ENCODE measurements at regions not wholly inside any gene's neighbourhood (a gene's known extent, or its start where the extent isn't known, plus 50 kb on each side); places are given as distances from the start of the nearest gene placed in this dataset.
A peak's percentile ranks its signal among the peaks of the same experiment; 100 is the strongest.

GRCh38 chrX:30504309-30504708 lies 73.3 kb downstream of the TASL start:
- DNase-seq (ENCODE audit: low read depth in 2 of 2) = peak; percentile 26 to 29

GRCh38 chrX:30495468-30495867 lies 82.1 kb downstream of the TASL start:
- no peak for DNase-seq (ENCODE audit: low read depth in 2 of 2)

DNA sequence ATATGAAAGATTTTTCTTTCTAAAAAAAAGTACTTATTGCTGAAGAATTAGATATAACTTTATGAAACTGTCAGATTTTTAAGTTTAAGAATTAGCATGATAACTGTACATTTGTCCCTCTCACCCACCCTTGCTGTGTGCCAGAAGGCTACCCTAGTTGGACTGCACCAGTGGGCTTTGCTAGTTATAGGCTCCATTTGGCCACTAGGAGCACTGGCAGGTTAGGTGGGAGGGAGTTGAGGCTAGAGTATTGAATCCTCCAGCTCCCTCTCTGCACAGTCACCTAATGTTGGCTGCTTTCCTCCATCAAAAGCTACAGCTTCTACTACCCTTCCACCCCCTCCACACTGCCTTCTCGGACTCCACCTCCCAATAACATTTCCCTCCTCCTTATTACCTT lies 84.2 kb downstream of the TASL start:
- DNase-seq (ENCODE audit: low read depth in 2 of 2) = no peak

DNA sequence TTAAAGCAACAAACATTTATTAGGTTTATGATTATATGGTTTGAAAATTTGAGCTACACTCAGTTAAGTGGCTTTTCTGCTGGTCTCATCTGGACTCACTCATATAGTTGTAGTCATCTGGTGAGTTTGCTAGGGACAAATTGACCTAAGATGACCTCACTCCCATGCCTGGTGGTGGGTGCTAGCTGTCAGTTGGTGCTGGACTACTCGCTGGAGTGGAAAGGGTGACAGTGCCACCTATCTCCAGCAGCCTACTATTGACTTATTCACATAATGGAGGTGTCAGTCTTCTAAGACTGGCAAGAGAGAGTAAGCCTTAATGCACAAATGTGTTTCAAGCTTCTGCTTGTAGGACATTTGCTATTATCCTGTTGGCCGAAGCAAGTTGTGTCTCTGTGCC lies 88.2 kb downstream of the TASL start:
- DNase-seq (ENCODE audit: low read depth in 2 of 2) = no peak

GRCh38 chrX:30488092-30488491 lies 89.5 kb downstream of the TASL start:
- DNase-seq (ENCODE audit: low read depth in 2 of 2) = no peak

DNA sequence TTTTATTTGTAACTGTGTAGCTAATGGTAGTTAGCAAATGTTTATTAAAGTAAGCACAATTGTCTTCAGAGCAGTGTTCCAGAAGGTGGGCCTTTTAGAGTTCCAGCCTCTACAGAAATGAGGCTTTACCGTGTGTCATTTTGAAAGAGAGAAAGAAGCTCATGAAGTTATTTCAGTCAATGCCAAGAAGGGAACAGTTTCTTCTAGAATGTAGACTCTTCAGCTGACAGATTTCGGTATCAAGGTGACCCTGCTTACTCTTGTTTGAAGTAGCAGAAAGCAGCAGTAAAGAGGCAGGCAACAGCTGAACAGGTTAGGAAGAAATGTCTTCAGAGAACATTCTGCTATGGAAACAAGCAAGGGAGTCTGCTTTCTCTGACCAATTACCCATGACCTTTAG lies 93.6 kb downstream of the TASL start:
- no peak for DNase-seq (ENCODE audit: low read depth in 2 of 2)

DNA sequence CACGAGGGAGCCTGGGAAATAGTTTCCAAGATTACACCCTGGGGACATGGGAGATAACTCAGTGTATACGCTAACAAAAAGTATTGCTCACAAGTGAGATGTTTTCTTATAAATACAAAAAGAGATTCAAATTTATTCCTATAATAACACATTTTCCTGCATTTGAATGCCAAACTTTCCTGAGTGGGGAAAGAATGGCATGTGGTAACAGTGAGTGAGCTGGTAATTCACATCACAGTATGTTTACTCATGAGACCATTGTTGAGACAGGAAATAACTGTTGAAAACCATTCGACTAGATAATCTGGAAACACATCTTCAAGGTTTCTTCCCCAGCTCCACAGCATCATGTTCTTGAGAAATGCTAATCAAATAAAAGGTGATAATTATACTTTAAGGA lies 109.1 kb downstream of the TASL start:
- no peak for DNase-seq (ENCODE audit: low read depth in 2 of 2)

All from dermis microvascular lymphatic vessel endothelial cell (primary cell).